Activated T-cell treated with anti-CD3 and anti-CD28 coated beads for 48 hours (primary cell): ENCODE measurements at regions not wholly inside any gene's neighbourhood (a gene's known extent, or its start where the extent isn't known, plus 50 kb on each side); places are given as distances from the start of the nearest gene placed in this dataset.

ENCODE experiments used
- DNase-seq: peaks from one replicate; pipeline ENCODE4 v3.0.0-alpha.2; 2020; ENCODE audit warnings: low read depth

DNA sequence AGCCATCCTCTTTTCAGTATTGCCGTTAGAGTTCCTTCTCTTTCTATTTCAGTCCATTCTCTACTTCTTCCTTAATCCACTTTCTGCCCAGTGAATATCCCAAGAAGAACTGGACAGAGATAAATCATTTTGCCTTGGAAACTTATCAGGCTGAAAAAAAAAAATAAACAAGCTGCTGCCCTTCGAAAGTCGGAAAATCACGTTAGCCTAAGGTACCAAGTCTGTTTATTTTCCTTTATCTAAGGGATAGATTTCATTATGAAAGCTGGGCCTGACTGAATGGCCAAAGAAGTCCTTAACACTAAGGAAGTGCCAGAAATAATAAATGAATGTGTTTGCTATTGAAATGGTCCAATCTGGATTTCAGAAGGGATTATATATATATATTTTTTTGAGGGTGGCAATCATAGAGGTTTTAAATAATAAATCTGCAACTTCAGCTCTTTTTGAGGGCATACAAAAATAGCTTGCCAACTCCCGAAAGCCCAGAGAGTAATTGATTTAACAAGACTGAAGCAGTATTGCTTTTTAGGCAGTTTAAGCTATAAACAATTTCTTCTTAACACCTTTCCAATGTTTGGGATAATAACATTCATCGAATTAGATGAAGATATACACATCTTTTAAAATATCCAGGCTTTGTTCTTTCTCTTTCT lies 127.0 kb upstream of the STMND1 start:
- DNase-seq, result no peak

DNA sequence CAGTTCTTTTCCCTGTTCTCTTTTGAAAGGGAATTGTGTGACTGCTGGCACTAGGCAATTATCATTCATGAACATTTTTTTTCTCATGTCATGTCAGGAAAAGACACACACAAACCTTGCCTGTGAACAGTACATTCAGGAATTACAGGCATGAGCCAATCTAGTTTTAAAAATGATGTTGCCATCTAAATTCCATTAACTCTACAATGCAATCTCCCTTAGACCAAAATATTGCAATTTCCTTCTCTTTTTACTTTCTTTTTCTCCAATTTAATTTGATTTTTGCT lies 127.5 kb upstream of the STMND1 start:
- DNase-seq, result no peak

DNA sequence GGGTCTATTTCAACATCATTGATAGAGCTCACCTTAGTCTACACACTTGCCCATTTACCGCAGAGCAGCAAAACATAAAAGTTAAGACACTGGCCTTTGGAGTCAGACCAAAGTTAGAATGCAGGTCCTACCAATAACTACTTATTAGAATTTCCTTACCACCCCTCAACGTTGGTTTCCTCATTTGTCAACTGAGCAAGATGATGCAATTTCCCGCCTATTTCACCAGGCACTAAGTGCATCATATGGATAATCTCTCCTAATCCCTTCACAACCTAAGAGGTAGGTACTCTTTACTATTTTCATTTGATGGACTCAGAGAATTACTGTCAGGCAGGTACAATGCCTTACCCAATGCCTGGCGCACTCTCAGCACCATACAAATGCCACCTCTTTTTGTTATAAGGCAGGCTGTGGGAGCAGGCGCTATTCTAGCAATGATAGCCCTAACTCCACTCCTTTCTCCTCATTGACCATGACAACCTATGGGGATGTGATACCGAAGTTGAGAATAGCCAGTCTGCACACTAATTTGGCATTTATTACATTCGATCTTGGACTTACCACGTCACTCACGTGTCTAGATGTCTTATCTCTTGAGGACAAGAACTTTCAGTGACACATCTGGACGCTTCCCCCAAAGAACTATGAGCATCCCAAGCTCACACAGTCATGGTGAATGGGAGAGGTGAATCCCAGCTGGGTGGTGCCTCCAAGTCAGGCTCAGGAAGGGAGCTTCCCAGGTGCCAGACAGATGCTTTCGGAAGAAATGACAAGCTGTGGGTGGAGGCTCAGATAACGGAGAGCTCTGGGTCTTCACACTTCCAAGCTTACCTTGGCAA lies 128.1 kb upstream of the STMND1 start:
- DNase-seq, result no peak

DNA sequence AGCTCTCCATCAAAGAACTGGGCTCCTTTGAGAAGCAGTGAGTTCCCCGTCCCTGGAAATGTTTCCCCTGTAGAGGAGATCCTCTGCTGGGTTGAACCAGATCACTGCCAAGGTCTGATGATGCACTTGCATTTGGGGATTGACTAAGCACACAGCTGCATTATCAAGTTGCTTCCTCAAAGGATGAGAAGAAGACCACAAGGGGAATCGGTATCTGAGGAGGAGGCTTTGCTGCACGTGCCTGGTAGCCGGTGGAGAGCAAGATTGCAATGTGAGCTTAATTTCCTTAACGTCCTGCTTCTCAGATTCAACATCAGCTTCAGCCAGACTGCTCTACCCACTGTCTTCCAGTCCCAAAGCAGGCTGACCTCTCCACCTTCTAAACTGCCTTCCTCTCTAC lies 128.8 kb upstream of the STMND1 start:
- no peak for DNase-seq

DNA sequence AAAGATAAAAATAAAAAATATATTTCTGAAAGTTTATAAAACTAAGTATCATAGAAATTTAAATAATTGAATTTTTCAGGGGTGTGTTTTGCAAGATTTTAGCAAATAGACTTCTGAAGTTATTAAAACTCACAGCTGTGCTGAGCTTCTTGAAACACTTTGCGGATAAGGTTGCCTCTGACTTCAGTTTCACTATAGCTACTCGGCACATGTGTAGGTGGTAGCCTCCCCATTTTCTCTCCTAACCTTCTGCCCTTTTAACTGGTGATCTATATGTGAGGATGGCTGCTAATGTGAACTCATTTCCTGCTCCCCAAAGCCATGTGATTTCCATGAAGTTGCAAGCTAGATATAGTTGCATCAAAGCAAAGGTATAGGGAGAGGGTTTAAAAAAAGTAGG lies 129.3 kb upstream of the STMND1 start:
- DNase-seq, result no peak

DNA sequence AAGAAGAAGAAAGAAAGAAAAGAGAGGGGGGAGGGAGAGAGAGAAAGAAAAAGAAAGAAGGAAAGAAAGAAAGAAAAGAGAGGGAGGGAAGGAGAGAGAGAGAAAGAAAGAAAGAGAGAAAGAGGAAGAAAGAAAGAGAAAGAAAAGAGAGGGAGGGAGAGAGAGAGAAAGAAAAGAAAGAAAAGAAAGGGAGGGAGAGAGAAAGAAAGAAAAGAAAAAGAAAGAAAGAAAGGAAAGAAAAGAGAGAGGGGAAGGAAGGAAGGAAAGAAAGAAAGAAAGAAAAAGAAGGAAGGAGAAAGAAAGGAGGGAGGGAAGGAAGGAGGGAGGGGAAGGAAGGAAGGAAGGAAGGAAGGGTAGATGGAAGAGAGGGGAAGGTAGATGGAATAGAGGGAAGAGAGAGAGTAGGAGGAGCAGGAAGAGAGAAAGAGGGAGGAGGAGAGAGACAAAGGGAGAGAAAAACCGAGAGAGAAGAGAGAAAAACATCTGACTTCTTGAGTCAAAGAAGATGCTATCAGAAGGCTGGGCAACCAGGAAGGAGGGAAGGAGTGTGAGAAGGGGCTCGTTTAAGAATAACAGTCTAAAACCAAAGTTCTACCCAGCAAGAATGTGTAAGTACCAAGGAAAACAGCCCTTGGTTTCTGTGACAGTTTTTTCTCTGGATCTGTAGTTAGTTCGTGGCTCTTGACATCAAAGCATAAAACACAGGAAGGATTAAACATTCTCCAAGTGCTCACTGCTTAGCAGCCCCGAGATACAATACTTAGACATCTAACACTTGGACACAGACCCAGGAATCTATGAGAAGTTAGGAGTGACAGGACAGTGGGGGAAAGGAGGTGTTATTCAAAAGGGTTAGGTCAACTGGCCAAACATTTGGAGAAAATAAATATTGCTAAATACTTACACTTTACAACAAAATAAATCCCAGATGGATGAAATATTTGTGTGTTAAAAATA lies 131.9 kb upstream of the STMND1 start:
- no peak for DNase-seq

DNA sequence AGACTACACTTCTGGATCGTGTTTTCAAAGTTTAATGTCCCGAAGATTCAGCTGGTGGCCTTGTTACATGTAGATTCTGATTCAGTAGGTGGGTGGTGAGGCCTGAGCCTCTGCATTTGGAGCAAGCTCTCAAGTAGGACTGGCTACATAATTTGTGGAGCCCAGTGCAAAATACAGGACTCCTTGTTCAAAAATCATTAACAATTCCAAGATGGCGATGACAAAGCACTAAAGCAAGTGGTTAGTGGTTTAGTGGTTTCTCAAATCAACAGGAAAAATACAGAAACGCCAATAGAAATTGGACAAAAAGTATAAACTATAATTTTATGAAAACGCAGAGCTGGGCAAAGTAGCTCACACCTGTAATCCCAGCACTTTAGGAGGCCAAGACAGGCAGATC lies 133.7 kb upstream of the STMND1 start:
- no peak for DNase-seq

DNA sequence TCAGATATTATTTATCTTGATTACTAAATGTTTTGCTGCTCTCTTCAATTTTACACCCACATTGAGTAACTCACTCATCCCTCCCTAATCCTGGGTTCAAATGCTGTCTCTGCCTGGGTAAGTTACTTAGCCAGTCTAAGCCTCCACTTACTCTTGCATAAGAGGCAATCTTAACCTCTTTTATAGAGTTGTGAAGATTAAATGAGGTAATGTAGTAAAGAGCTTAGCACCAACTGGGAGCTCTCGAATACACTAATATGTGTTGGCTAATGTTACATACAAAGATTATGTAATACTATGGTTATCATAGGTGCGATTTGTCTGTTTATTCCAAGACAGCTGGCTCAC lies 134.4 kb upstream of the STMND1 start:
- DNase-seq, result no peak

DNA sequence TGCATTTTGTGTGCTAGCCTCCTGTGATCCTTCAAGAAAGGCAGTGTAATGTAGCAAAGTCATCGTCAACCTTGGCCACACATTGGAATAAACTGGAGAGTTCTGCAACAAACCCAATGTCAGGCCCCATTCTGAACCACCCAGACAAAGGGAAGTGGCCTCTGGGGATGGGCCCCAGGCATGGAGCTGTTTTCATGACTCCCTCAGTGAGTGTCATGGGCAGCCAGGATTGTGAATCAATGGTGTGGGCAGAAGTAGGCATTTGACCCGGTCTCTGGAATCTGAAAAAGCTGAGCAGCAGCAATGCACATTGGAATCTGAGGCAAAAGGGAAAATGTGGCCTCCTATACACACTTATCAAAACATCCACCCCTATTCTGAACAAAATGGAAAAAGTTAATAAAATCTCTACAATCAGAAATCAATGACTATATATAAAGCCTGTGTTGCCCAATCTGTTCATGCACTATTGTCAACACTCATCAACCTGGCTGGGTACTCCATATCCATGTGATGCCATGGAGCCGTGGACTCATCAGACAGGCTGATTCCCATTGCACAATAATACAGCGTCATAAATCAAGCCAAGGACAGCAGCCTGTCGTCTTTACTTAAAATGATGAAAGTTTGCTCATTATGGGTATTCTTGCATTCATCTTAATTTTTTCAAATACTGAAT lies 134.9 kb upstream of the STMND1 start:
- DNase-seq, result no peak

DNA sequence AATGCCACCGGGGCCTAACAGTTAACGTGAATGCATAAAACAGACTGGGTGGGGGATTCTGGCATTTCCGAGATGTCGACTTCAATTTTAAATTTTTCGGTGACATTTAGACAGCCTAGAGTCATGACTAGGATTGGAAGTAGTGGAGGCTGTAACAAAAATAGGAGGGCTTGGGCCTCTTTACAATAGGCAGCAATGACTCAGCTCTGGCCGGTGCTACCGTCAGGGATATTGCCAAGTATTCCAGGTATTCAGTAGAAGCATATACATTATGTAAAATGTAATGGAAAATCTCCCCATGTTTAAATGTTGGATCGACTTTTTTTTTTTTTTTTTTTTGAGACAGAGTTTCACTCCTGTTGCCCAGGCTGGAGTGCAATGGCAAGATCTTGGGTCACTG lies 136.2 kb upstream of the STMND1 start:
- no peak for DNase-seq

DNA sequence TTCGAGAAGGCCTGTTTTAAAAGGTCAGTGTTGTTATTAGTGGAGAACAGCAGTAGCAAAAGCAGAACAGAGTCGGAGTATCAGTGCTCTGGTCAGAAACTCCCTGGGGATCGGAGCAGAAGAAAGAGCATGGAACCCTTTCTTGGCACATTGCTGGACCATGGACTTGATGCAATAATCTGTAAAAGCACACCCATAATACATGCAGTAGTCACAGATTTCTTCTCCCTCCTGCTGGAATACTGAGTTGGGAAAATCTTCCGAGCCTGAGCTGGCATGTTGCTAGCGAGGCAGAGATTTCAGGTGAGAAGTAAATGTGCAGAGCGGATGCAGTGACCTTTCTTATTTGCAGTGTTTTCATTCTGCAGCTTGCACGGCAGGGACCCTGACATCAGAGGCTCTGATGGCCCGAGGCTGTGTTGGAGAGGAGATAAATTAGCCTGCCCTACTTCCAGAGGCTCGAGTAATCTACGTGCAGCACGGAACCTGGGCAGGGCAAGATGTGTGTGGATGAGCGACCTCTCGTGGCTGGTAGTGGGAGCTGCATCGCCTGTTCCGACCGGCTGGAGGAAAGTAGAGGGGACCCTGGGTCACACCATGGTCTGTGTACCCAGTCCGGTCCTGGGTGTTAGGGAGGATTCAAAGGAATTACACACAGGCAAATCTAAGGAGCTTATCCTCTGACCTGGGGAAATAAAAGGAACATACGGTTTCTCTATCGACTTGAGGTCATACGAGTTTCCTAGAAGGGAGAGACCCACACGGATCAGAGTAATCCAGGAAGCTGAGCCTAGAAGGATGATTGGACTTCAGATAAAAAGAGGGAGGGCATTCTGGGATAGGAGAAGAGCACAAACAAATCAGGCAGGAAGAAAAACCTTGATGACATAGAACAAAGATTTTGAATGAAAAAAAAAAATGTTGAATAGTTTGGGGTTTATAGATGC lies 137.0 kb upstream of the STMND1 start:
- DNase-seq, result peak; percentile 55

DNA sequence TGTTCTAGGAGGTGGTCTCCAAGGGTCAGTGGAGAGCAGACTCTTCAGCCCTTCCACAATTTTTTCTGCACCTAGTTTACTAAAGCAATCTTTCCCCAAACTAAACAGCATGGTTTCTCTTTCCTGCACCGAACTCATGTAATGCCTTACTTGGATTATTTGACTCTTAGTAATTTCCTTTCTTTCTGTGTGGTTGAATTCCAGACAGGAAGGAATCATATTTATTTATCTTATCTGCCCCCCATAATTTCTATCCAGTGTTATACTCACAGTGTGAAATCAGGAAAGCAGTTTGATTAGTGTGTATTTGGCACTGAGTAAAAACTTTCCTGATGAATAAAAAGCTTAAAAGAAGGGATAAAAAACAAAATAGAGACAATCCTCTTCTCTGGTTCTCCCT lies 140.3 kb upstream of the STMND1 start:
- no peak for DNase-seq

DNA sequence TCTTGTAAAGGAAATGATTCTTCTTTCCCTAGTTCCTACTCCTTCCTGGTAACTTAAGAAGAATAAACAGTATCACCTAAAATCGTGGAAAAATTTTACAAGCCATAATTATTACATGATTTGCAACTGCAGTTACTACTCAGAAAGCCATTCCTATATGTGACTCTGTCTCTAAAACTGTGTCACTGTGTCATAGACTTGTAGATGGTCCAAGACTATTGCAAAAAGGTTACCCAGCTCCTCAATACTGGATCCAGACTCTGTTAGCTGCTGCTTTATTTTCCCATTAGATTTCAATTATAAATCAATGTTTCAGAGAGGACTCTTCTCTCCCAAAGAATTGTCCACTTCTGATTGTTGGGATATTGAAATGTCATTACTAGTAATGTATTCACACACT lies 142.1 kb upstream of the STMND1 start:
- no peak for DNase-seq

DNA sequence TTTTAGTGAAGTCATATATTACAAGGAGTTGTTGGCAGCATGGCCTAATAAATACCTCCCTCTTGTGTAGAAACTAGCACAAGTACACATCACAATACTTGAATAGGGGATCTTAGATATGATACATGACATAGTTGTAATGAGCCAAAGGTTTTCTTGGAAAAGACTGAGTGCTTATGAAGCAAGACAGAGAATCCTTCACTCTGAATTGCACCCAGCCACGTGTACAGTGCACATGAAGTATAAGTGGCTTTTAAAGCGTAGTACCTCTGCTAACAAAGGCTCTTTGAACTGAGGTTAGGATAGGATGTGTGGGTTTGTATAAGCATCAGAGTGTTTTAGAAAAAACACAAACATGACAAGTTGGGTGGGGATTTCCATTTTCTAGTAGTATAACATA lies 145.5 kb upstream of the STMND1 start:
- DNase-seq, result no peak

DNA sequence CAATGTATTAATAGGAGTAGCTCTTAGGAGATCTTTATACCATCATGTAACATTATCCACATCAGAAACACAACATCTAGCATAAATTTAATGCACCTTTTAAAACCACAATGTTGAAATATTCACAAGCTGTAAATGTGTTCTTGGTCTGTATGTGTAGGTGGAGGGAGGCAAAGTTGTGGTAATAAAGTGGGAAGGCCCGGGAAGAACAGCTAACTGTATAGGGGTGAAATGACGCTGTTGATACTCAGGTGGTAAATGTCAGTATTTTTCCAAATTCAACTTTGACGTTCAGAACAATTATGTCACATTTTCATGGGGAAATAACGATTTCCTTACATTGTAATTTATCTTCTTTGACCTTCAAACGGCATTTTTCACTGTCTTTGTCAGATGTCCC lies 146.0 kb upstream of the STMND1 start:
- no peak for DNase-seq

DNA sequence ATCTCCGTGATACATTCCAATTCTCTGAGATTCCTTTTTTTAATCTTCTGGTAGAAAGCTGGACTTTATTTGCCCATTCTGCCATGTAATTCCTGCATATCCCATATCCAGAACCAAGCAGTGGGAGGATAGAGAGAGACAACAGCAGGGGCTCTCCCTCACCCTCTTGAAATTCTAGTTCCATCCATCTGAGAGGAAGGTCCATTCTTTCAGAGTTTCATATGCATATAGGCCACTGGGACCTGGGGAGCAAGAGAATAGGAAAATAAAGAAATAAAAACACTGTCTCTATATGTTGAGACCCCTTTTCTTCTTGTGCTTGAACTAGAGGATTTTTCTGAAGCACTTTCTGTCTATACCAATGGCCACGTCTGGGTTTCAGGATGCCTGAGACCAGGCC lies 147.9 kb upstream of the STMND1 start:
- DNase-seq, result no peak

DNA sequence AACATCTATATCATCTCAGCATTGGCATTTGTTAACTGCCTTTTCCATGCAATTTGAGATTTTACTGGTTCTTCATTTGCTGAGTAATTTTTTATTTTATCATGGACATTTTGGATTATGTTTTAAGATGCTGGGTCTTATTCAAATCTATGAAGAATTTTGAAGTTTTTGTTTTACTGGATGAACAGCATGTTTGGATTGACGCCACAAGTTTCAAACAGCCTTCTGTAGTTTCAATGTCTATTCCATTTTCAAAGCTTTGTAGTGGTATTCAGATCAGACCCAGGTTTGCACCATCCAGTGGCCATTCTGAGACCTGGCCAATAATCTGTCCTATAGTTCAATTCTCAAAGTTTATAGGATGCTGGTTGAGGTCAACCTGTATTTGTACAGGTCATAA lies 148.4 kb upstream of the STMND1 start:
- no peak for DNase-seq

DNA sequence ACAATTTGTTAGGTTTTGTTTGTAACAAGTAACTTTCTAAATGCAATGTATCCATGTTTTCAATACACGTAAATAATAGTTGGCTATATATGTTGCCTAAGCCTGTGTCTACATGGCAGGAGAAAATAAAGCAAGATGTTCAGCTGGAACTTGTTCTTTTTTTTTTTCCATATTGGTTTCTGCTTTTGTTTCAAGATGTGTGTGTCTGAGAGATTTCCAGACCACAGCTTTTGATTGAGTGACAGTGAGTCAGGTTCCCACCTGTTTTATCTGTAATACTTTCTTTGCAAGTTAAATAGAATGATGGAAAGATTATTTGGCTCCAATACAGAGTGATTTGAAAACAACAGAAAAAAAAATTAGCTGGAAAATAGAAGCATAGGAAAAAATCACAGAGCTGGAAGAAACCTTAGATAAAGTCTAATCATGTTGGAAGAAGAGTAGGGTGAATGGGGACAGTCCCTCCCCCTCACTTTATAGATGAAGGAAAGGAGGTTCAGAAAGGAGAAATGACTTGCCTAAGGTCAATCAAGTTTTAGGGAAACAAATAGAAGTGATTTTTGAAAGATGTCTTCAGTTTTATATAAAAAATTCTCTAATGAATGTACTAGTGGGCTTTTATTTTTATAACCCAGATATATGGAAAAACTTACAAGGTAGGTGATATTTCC lies 150.9 kb upstream of the STMND1 start:
- DNase-seq, result no peak

DNA sequence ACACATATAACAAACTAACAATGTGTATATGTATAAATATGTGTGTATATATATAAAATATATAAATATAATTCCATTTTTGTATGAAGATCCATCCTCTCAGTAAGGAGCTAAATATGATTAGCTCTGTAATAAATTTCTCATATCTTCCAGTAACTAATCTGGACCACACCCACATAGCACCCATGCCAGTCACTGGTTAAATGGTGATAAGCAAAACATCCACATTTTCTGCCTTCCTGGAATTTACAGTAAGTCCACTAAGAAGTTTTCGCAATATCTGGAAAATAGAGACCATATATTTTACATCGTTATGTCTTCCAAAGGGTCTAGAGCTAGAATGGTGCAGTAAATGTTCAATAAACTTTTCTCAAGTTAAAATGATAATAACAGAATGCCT lies 151.5 kb upstream of the STMND1 start:
- DNase-seq, result no peak

DNA sequence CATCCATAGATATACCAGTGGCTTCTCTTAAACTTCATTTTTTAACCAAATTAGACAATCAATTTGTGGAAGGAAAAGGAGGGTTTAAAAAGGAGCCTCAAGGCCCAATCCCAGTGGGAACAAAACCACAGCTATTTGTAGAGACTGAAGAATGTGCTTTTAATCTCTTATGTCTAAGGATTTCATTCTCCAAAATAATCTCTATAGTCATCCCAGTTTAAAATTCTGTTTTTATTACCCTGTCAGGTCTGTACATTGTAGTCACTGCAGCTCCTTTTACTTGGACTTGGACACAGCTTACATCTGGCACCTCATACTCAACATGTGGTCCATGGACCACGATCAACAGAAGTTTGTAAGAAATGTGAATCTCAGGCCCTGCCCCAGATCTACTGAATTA lies 152.1 kb upstream of the STMND1 start:
- no peak for DNase-seq

DNA sequence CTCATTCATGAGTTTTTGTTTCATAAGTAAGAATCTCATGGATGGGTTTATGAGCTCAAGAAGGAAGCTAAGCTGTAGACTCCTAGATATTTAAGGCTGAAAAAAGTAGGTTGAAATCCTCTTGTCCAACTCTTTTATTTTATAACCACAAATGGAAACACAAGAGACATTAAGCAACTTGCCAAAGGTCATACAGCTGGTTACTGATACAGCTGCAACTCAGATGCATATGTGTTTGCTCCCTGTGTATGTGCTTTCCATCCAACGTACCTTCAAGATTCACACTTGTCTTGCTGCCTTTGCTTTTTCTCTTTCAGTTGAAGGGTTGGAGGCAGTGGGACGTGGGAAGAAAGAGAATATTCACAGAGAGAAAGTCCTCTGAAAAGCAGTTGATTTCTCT lies 153.5 kb upstream of the STMND1 start:
- DNase-seq, result no peak
